Endothelial cell of umbilical vein (primary cell): ENCODE measurements at regions not wholly inside any gene's neighbourhood (a gene's known extent, or its start where the extent isn't known, plus 50 kb on each side); places are given as distances from the start of the nearest gene placed in this dataset.

ENCODE experiments used
- BruUV-seq: library from RNA; stranded (reverse); fragments of 400-500 nt; replicated peaks from 2 replicates; lab custom pipeline; 2021; lab: Mats Ljungman, UMichigan
- CTCF ChIA-PET: fragments of 300-600, 350-600 bp; sonication (Branson Sonifier 250); formaldehyde crosslinking; loops from one replicate; lab custom pipeline; 2021; ENCODE audit warnings: antibody characterized with exemption, inconsistent platforms; lab: Charles Lee
- POLR2A ChIA-PET: fragments of 300-600, 350-600 bp; sonication (Branson Sonifier 250); formaldehyde crosslinking; loops from one replicate; lab custom pipeline; 2021; ENCODE audit warnings: antibody characterized with exemption, inconsistent platforms; lab: Charles Lee
- DNase-seq: peaks from one replicate; pipeline ENCODE4 v3.0.0-alpha.2; 2011; ENCODE audit warnings: low read depth, low spot score
- FAIRE-seq: peaks from 2 replicates; lab custom pipeline; 2011; peaks lifted over from hg19 to GRCh38; lab: Jason Lieb, UNC
- H2AFZ ChIP-seq: 2 replicates; pipeline ENCODE4 v1.6.0; 2012; ENCODE audit warnings: low read depth, low read length, control low read depth, inconsistent platforms
- H3K27ac ChIP-seq: 2 replicates; pipeline ENCODE4 v1.5.1; 2011; ENCODE audit warnings: low read depth, mild to moderate bottlenecking, control low read depth, low read length, moderate library complexity; ENCODE audit not compliant: insufficient read depth
- H3K27me3 ChIP-seq, 2 experiments: 2 replicates each; pipeline versions ENCODE4 v1.6.0 to v1.6.1; 2011; ENCODE audit warnings: low read length in 2 of 2, mixed read lengths in 1 of 2; ENCODE audit not compliant: control insufficient read depth in 2 of 2, insufficient read depth in 2 of 2
- H3K36me3 ChIP-seq, 2 experiments: 2 replicates in 1 of 2; 3 replicates in 1 of 2; pipeline ENCODE4 v1.5.1; 2011; ENCODE audit warnings: low read length in 2 of 2, mild to moderate bottlenecking in 1 of 2, moderate library complexity in 1 of 2; ENCODE audit not compliant: control insufficient read depth in 2 of 2, insufficient read depth in 2 of 2; ENCODE audit errors: extremely low read depth in 1 of 2
- H3K4me1 ChIP-seq: 3 replicates; pipeline ENCODE4 v1.5.1; 2011; ENCODE audit warnings: mild to moderate bottlenecking, low read length; ENCODE audit not compliant: control insufficient read depth, insufficient read depth; ENCODE audit errors: extremely low read depth
- H3K4me2 ChIP-seq: 2 replicates; pipeline ENCODE4 v1.6.1; 2011; ENCODE audit warnings: low read length, control low read depth, mixed read lengths; ENCODE audit not compliant: insufficient read depth
- H3K4me3 ChIP-seq, 3 experiments: fragments of 200-600 bp in 1 of 3; sonication (generic), shearing (Covaris generic) in 1 of 3; replicated peaks in 1 of 3; 2 replicates each; pipeline ENCODE4 v1.5.1; 2011 to 2016; ENCODE audit warnings: control low read depth in 3 of 3, low read length in 3 of 3, mild to moderate bottlenecking in 2 of 3, inconsistent platforms in 1 of 3, low read depth in 1 of 3, moderate library complexity in 1 of 3; ENCODE audit not compliant: insufficient read depth in 1 of 3
- H3K79me2 ChIP-seq: 2 replicates; pipeline ENCODE4 v1.6.0; 2012; ENCODE audit warnings: low read length, inconsistent platforms; ENCODE audit not compliant: control insufficient read depth, insufficient read depth
- H3K9ac ChIP-seq: replicated peaks from 2 replicates; pipeline ENCODE3; 2011; ENCODE audit warnings: low read length, control low read depth; ENCODE audit not compliant: insufficient read depth; ENCODE audit errors: extremely low read depth
- H3K9me1 ChIP-seq: replicated peaks from 3 replicates; pipeline ENCODE4 v1.6.0; 2011; ENCODE audit warnings: mild to moderate bottlenecking, low read length; ENCODE audit not compliant: control insufficient read depth, insufficient read depth; ENCODE audit errors: extremely low read depth
- H3K9me3 ChIP-seq: replicated peaks from 2 replicates; pipeline ENCODE4 v1.5.1; 2012; ENCODE audit warnings: low read length, inconsistent platforms; ENCODE audit not compliant: control insufficient read depth, insufficient read depth
- H4K20me1 ChIP-seq: replicated peaks from 2 replicates; pipeline ENCODE3; 2011; ENCODE audit warnings: mild to moderate bottlenecking, low read length; ENCODE audit not compliant: control insufficient read depth, insufficient read depth; ENCODE audit errors: extremely low read depth
- EZH2 ChIP-seq: IDR thresholded peaks from 2 replicates; pipeline ENCODE4 v1.6.1; 2012; ENCODE audit warnings: borderline replicate concordance, low read depth, mild to moderate bottlenecking, moderate library complexity, low read length, inconsistent platforms; ENCODE audit not compliant: severe bottlenecking
- FOS ChIP-seq: IDR thresholded peaks from 2 replicates; pipeline ENCODE4 v1.6.1; 2011; ENCODE audit warnings: mild to moderate bottlenecking, low read length, moderate library complexity, borderline replicate concordance; ENCODE audit not compliant: insufficient read depth
- JUN ChIP-seq: IDR thresholded peaks from 2 replicates; pipeline ENCODE4 v1.6.1; 2011; ENCODE audit warnings: borderline replicate concordance, low read depth; ENCODE audit not compliant: insufficient read length, insufficient read depth
- MYC ChIP-seq: IDR thresholded peaks from one replicate; pipeline ENCODE4 v1.6.1; 2011; ENCODE audit warnings: mild to moderate bottlenecking, low read depth, low read length
- POLR2AphosphoS5 ChIP-seq: IDR thresholded peaks from 2 replicates; pipeline ENCODE4 v1.6.1; 2012; ENCODE audit warnings: low read depth, mild to moderate bottlenecking, control low read depth, low read length, moderate library complexity; ENCODE audit not compliant: insufficient read depth
- dilution Hi-C: fragments of 300-500 bp; cut with MboI; formaldehyde crosslinking; loops from one replicate; pipeline ENCODE4 v1.15.0; 2019; ENCODE audit warnings: low sequenced_read_pairs; ENCODE audit not compliant: extremely low pct_ligation_motif_present
- intact Hi-C: fragments of 100-400 bp; cut with micrococcal nuclease; formaldehyde crosslinking; loops from one replicate; pipeline ENCODE4 v1.10.0; 2022
- TF ChIP-seq, protein P1 (sequence below): IDR thresholded peaks from 2 replicates; pipeline ENCODE4 v1.6.1; 2011; ENCODE audit not compliant: insufficient read depth, insufficient read length

DNA sequence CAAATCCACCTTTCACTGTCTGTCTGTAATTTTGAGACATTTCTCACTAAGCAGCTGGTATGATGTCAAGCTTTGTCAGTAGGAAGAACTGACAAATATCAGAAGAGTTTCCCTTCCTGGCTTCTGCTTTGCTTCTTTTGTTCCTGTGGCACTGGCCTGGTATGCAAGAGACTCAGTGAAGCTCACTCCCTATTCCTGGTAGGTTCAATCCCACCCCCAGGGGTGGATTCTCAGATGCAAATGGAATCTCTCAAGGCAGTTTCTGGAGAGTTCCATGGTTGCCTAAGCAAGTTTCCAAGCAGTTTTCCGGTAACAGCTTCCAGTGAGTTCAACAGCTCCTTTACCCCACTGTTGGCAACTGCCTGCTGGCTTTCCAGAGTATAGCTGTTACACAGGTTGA, 683.4 kb downstream of the PTPRC start:
- FAIRE-seq (no peak), DNase-seq (no peak)
- no peak overlapping the region for H3K27ac ChIP-seq
- H3K9me3 ChIP-seq = no peaks in the 10 kb centered on the region
- BruUV-seq = no TSS peak
- H3K4me3 ChIP-seq = no peak overlapping the region
- H3K36me3 ChIP-seq = no peaks in the 10 kb centered on the region
- CTCF ChIA-PET = interaction anchor here (1.4 kb wide), 1 partner anchor 141 kb away, joined by 3 read pairs; no protein-coding TSS in a partner anchor
- no peaks in the 10 kb centered on the region for H3K27me3 ChIP-seq
- no peak for TF ChIP-seq EZH2
- TF ChIP-seq, protein P1, sequence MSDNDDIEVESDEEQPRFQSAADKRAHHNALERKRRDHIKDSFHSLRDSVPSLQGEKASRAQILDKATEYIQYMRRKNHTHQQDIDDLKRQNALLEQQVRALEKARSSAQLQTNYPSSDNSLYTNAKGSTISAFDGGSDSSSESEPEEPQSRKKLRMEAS = no peak
- dilution Hi-C loops (no loop called here), intact Hi-C loops (no loop called here)
- no peaks in the 10 kb centered on the region for H4K20me1 ChIP-seq
- H2AFZ ChIP-seq = no peak overlapping the region
- H3K79me2 ChIP-seq = no peaks in the 10 kb centered on the region
- POLR2A ChIA-PET = no interaction called here
- H3K4me1 ChIP-seq = no peaks in the 10 kb centered on the region
- no peak overlapping the region for H3K4me2 ChIP-seq
- no peak overlapping the region for H3K9ac ChIP-seq
- H3K9me1 ChIP-seq = no peaks in the 10 kb centered on the region

DNA sequence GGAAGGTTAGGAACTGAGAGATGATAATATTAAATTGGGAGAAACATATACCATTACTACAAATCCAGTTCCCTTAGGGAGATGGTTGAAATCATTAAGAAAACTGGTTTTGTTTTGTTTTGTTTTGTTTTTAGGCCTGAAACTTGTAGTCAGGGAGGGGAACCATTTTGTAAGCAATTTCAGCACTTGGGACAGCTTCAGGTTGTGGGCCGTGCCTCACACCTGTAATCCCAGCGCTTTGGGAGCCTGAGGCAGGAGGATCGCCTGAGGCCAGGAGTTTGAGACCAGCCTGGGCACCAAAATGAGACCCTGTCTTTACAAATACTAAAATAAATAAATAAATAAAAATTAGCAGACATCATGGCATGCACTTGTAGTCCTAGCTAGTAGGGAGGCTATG, 694.3 kb upstream of the NR5A2 start:
- no peak for TF ChIP-seq EZH2
- no peak for TF ChIP-seq MYC
- TF ChIP-seq JUN = no peak
- TF ChIP-seq, protein P1 = no peak
- no peak for TF ChIP-seq FOS
- TF ChIP-seq POLR2AphosphoS5 = no peak
- no peak overlapping the region for H3K9ac ChIP-seq
- no peaks in the 10 kb centered on the region for H3K79me2 ChIP-seq
- FAIRE-seq (no peak), DNase-seq (no peak)
- no peak overlapping the region for H3K4me3 ChIP-seq
- H4K20me1 ChIP-seq = no peaks in the 10 kb centered on the region
- no peaks in the 10 kb centered on the region for H3K27me3 ChIP-seq
- H3K9me1 ChIP-seq = no peaks in the 10 kb centered on the region
- BruUV-seq = no TSS peak
- H3K36me3 ChIP-seq = no peaks in the 10 kb centered on the region
- no peaks in the 10 kb centered on the region for H3K4me1 ChIP-seq
- no peaks in the 10 kb centered on the region for H3K9me3 ChIP-seq
- ChIA-PET CTCF (interaction anchor here (1.4 kb wide), 1 partner anchor 88 kb away, joined by 3 read pairs; no protein-coding TSS in a partner anchor), POLR2A (no interaction called here)
- no peak overlapping the region for H3K4me2 ChIP-seq
- H2AFZ ChIP-seq = no peak overlapping the region
- intact Hi-C loops (no loop called here), dilution Hi-C loops (no loop called here)
- no peak overlapping the region for H3K27ac ChIP-seq
